Gastrocnemius medialis (tissue), 4 donors: ENCODE measurements at regions not wholly inside any gene's neighbourhood (a gene's known extent, or its start where the extent isn't known, plus 50 kb on each side); places are given as distances from the start of the nearest gene placed in this dataset.
"Not testable (repeated sequence)": the region's sequence is repeated elsewhere in the genome, so short reads cannot be mapped to it uniquely, and the experiment has no call there.

ENCODE experiments used
- POLR2A ChIP-seq, 2 donors: fragments of 450-650 bp; IDR thresholded peaks; one replicate each; pipeline ENCODE4 v1.6.1; 2017; ENCODE audit warnings: antibody characterized with exemption in 2 of 2, mild to moderate bottlenecking in 2 of 2, moderate library complexity in 2 of 2
- TF ChIP-seq, protein P1 (sequence below), 5 experiments: fragments of 450-650 bp in 3 of 5; fragments of 200-600 bp in 2 of 5; sonication (generic) in 2 of 5; IDR thresholded peaks in 4 of 5; conservative IDR thresholded peaks in 1 of 5; 1 replicate in 4 of 5; 2 replicates in 1 of 5; pipeline ENCODE4 v1.5.1; 2016 to 2019; ENCODE audit warnings: antibody characterized with exemption in 5 of 5, mild to moderate bottlenecking in 3 of 5, moderate library complexity in 3 of 5

DNA sequence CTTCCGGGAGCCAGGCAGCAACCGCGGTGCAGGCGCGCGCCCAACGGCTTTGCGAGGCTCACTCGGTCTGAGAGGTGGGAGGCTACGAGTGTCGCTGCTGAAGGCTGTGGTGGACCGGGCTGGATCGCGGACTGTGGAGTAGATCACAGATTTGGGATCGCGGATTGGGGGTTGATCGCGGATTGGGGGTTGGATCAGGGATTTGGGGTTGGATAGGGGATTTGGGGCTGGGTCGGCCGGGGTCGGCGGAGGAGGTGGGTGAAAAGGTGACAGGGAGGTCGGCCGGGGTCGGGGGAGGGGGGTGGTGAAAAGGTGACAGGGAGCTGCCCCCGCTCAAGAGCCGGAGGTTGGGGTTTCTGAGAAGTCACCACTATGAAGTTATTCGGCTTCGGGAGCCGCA lies 1433.6 kb upstream of the TPTE start:
- TF ChIP-seq, protein P1, sequence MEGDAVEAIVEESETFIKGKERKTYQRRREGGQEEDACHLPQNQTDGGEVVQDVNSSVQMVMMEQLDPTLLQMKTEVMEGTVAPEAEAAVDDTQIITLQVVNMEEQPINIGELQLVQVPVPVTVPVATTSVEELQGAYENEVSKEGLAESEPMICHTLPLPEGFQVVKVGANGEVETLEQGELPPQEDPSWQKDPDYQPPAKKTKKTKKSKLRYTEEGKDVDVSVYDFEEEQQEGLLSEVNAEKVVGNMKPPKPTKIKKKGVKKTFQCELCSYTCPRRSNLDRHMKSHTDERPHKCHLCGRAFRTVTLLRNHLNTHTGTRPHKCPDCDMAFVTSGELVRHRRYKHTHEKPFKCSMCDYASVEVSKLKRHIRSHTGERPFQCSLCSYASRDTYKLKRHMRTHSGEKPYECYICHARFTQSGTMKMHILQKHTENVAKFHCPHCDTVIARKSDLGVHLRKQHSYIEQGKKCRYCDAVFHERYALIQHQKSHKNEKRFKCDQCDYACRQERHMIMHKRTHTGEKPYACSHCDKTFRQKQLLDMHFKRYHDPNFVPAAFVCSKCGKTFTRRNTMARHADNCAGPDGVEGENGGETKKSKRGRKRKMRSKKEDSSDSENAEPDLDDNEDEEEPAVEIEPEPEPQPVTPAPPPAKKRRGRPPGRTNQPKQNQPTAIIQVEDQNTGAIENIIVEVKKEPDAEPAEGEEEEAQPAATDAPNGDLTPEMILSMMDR (IDR thresholded peaks at IDR 0.05 in 4 of 5, conservative IDR thresholded peaks at IDR 0.05 in 1 of 5) = not testable (repeated sequence)
- TF ChIP-seq POLR2A (IDR thresholded peaks at IDR 0.05) = not testable (repeated sequence)
